WTC11 (cell line): ENCODE measurements at regions not wholly inside any gene's neighbourhood (a gene's known extent, or its start where the extent isn't known, plus 50 kb on each side); places are given as distances from the start of the nearest gene placed in this dataset.

ENCODE experiments used
- CBFB ChIP-seq: sonication (generic); formaldehyde crosslinking; IDR thresholded peaks from 2 replicates; pipeline ENCODE4 v1.8.1; 2022; ENCODE audit warnings: mild to moderate bottlenecking, low read depth, missing genetic modification reagents
- CTCF ChIP-seq: fragments of 200-600 bp; IDR thresholded peaks from 2 replicates; pipeline ENCODE4 v1.8.0; 2022; ENCODE audit warnings: antibody characterized with exemption
- NFE2L1 ChIP-seq: sonication (generic); formaldehyde crosslinking; IDR thresholded peaks from 2 replicates; pipeline ENCODE4 v1.8.1; 2023; ENCODE audit warnings: missing genetic modification reagents

- TF ChIP-seq CTCF (no peak), CBFB (CRISPR knock-in tag) (no peak), NFE2L1 (CRISPR knock-in tag) (no peak)
Measured at GRCh38 chr1:103911450-103911849, 161.8 kb downstream of the AMY1C start.
